Tibial nerve (tissue), 4 donors: ENCODE measurements at regions not wholly inside any gene's neighbourhood (a gene's known extent, or its start where the extent isn't known, plus 50 kb on each side); places are given as distances from the start of the nearest gene placed in this dataset.
"Not testable (repeated sequence)": the region's sequence is repeated elsewhere in the genome, so short reads cannot be mapped to it uniquely, and the experiment has no call there.

ENCODE experiments used
- DNase-seq, 2 donors: peaks; one replicate each; pipeline ENCODE4 v3.0.0-alpha.2; 2019; ENCODE audit warnings: low spot score in 2 of 2
- H3K27ac ChIP-seq, 4 donors: fragments of 200-600 bp; sonication (generic) in 3 of 4; one replicate each; pipeline ENCODE4 v1.5.1; 2017 to 2019; ENCODE audit warnings: mild to moderate bottlenecking in 1 of 4
- H3K27me3 ChIP-seq, 2 donors: fragments of 200-600 bp; sonication (generic) in 1 of 2; one replicate each; pipeline versions ENCODE4 v1.5.1 to v1.6.0; 2017 to 2019
- H3K36me3 ChIP-seq, 3 donors: fragments of 200-600 bp; sonication (generic); one replicate each; pipeline ENCODE4 v1.5.1; 2018 to 2019
- H3K4me1 ChIP-seq, 4 donors: fragments of 200-600 bp; sonication (generic) in 3 of 4; one replicate each; pipeline ENCODE4 v1.5.1; 2017 to 2019
- H3K4me3 ChIP-seq, 4 donors: fragments of 200-600 bp; sonication (generic) in 3 of 4; one replicate each; pipeline ENCODE4 v1.5.1; 2017 to 2019; ENCODE audit warnings: mild to moderate bottlenecking in 1 of 4, moderate library complexity in 1 of 4
- H3K9me3 ChIP-seq, 4 donors: fragments of 200-600 bp; sonication (generic) in 3 of 4; one replicate each; pipeline ENCODE4 v1.5.1; 2017 to 2019
- EP300 ChIP-seq, 2 donors: sonication (generic); formaldehyde crosslinking; IDR thresholded peaks; one replicate each; pipeline ENCODE4 v1.6.1; 2017; ENCODE audit warnings: antibody characterized with exemption in 2 of 2, mild to moderate bottlenecking in 1 of 2
- POLR2A ChIP-seq, 2 donors: fragments of 450-650 bp; IDR thresholded peaks; one replicate each; pipeline ENCODE4 v1.6.1; 2017; ENCODE audit warnings: antibody characterized with exemption in 2 of 2, mild to moderate bottlenecking in 2 of 2, moderate library complexity in 2 of 2
- WGBS, 2 donors: methylation state at CpG; one replicate each; pipeline ENCODE4 v1.1.5; 2018; 5-methylcytosine and 5-hydroxymethylcytosine counted together
- TF ChIP-seq, protein P1 (sequence below), 5 experiments: fragments of 200-600 bp in 3 of 5; fragments of 450-650 bp in 2 of 5; sonication (generic) in 3 of 5; IDR thresholded peaks; one replicate each; pipeline ENCODE4 v1.5.1; 2016 to 2019; ENCODE audit warnings: antibody characterized with exemption in 5 of 5, mild to moderate bottlenecking in 3 of 5, moderate library complexity in 2 of 5

DNA sequence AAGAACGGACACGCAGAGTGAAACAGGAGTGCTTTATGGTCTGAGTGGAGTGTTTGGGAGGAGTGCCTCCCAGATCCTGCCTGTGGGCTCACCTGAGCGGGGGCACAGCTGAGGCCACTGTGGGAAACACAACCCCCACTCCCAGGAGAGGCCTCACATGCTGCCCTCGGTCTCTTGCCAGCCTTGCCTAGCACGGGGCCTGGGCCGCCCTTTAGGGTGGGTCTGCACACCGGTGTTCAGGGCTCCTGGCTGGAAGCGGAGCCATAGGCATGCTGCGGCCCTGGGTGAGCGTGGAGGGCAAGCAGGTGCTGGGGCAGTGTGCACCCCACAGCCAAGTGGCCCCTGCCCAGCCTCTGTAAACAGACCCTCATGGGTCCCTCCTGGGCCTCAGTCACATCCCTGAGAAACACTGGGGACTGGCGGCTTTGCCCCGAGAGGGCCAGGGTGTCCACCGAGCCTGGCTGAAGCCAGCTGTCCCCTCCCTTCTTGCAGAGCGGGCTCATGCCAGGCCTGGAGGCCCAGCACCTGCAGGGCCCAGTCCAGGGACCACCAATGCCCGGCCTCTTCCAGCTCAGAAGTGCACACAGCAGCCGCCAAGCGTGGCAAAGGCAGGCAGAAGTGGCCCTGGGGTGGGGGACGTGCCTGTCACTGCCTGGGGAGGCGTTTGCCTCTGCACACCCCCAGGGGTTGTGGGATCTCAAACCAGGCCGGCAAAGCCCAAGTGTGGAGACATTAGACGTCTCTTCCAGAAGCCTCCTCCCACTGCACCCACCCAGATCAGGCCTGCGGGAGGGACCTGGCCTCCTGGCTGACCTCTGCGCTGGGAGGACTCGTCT is 305.9 kb downstream of the CCDC74A start:
- not testable (repeated sequence) for H3K4me3 ChIP-seq, H3K27ac ChIP-seq

DNA sequence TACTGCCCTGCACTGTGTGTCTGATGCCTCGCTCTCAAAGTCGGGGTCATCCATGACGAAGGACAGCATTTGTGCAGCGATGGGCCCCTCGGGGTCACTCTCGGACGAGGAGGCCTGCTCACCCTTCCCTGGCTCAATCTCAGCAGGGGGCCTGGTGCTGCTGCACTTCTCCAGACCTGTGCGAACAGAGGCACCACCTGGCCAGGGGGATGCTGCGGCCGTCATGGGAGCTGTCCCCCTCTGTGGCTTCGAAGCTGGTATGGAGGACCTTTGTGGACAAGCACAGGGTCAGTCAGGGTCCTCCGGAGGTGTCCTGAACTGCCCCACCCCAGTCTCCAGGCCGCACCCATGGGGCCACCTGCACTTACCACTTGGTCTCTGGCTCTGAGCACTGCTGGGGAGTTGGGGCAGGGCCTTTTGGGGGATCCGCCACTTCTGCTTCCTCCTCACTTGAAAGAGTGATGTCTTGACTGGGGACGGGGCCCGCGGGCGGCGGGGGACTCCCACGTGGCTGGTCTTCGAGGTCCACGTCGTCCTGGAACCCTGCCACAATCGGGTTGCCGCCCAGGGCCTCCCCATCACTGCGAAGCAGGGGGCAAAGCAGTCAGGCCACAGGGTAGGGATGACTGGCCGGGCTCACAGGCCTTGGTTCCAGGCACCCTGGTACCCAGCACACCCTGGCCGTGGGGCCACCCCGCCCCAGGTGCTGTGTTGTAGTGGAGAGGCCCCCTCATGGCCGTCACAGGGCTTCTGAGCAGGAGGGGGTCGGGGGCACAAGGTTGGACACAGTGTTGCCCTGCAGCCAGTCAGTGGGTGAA is 306.7 kb downstream of the CCDC74A start:
- not testable (repeated sequence) for H3K36me3 ChIP-seq, H3K9me3 ChIP-seq, H3K27ac ChIP-seq, H3K4me3 ChIP-seq, H3K27me3 ChIP-seq, H3K4me1 ChIP-seq, DNase-seq
- WGBS, 2 donors, result 87 to 88% methylated on average over 7 to 11 of the region's 31 CpGs

More for the DNA sequence above, 305.9 kb downstream of the CCDC74A start:
- DNase-seq, H3K36me3 ChIP-seq, H3K27me3 ChIP-seq, H3K4me1 ChIP-seq: not testable (repeated sequence)
- 71 to 89% methylated on average over 9 to 12 of the region's 24 CpGs for WGBS, 2 donors
- H3K9me3 ChIP-seq, result peaks cover 0 to 14% (median 0%) of the 10 kb centered on the region in 4 donors

DNA sequence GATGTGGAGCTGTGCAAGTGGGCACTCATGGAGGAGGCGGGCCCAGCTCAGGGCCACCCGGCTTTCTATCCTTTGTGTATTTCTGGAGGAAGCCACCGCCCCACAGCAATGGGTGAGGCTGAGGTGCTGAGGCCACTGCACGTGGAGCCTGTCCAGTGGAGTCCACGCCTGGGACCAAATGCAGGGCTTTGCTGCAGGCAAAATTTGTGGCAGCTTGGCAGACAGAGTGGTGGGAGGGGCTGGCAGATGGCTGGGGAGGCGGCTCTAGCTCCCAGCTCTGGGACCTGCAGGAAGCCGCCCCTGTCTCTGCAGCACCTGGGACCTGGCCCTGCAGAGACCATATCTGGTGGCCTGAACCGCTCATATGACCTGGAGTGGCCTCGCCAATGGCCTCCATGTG is 307.3 kb downstream of the CCDC74A start:
- WGBS, 2 donors, result 82 to 85% methylated on average over 9 of the region's 9 CpGs
- H3K4me3 ChIP-seq, H3K4me1 ChIP-seq, H3K27me3 ChIP-seq, H3K27ac ChIP-seq, H3K9me3 ChIP-seq, DNase-seq, H3K36me3 ChIP-seq: not testable (repeated sequence)

DNA sequence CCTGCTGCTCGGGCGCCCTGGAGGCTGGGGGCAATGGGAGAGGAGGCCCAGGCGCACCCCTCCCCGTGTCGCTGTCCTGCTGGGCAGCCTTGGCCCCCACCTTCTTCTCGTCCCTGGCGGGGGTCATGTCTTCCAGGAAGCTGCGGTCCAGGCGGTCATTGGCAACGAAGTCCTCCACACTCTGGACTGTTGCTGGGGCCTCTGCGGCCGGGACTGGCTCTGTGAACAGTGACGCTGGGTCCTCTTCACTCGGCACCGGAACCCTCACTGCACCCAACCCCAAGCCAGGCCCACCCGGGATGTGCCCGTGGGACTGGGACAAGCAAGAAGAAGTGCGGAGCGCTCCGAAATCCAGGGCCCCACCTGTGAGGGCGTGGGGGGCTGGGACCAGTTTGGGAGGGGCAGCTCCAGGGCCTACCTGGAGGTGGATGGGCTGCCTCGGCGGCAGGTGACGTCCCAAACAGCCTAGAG is 308.0 kb downstream of the CCDC74A start:
- Histone ChIP-seq H3K27me3 (no peaks in the 10 kb centered on the region), H3K27ac (no peak overlapping the region), H3K9me3 (no peaks in the 10 kb centered on the region), H3K4me1 (no peaks in the 10 kb centered on the region), H3K4me3 (no peak overlapping the region), H3K36me3 (no peaks in the 10 kb centered on the region)
- TF ChIP-seq, protein P1, sequence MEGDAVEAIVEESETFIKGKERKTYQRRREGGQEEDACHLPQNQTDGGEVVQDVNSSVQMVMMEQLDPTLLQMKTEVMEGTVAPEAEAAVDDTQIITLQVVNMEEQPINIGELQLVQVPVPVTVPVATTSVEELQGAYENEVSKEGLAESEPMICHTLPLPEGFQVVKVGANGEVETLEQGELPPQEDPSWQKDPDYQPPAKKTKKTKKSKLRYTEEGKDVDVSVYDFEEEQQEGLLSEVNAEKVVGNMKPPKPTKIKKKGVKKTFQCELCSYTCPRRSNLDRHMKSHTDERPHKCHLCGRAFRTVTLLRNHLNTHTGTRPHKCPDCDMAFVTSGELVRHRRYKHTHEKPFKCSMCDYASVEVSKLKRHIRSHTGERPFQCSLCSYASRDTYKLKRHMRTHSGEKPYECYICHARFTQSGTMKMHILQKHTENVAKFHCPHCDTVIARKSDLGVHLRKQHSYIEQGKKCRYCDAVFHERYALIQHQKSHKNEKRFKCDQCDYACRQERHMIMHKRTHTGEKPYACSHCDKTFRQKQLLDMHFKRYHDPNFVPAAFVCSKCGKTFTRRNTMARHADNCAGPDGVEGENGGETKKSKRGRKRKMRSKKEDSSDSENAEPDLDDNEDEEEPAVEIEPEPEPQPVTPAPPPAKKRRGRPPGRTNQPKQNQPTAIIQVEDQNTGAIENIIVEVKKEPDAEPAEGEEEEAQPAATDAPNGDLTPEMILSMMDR (IDR thresholded peaks at IDR 0.05), result no peak
- no peak for TF ChIP-seq POLR2A (IDR thresholded peaks at IDR 0.05)
- TF ChIP-seq EP300 (IDR thresholded peaks at IDR 0.05), result no peak
- DNase-seq, result no peak
- WGBS, 2 donors, result 83 to 90% methylated on average over 23 of the region's 24 CpGs

DNA sequence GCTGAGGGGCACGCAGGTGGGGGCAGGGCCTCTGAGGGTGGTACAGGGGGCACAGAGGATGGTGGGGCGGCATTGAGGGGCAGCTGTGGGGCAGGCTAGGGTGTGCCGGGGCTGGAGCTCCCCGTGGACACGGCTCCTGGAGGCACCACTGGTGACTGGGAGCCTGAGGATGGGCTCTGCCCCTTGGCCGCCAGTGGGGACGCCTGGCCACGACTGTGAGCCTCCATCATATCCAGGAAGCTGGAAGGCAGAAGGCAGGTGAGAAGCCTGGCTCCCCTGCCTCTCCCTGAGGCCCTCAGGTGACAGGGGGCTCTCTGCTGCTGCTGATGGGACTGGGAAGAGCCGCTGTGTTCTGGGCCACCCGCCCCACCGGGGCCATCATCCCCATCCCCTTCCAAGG is 308.4 kb downstream of the CCDC74A start:
- not testable (repeated sequence) for H3K4me3 ChIP-seq, H3K27ac ChIP-seq, H3K36me3 ChIP-seq, H3K27me3 ChIP-seq, DNase-seq, H3K9me3 ChIP-seq, H3K4me1 ChIP-seq
- 87 to 94% methylated on average over 7 to 11 of the region's 11 CpGs for WGBS, 2 donors

DNA sequence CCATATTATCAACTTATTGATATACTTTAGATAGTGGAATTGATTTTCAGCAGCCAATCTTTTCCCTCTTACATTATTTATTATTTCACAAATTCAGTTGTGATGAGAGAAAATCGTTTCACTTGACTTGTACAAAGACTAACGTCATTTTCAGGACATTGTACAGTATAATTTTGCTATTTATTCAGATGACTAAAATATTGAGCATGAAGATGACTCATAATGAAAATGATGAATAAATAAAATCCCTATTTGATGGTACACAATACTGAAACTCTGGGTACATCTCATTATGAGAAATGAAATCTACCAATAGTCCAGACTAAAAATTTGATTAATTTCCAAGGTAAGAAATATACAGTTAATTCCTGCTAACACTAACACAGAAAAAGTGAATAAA is 316.4 kb downstream of the CCDC74A start:
- not testable (repeated sequence) for H3K9me3 ChIP-seq, H3K4me1 ChIP-seq, H3K27me3 ChIP-seq, H3K36me3 ChIP-seq, DNase-seq, H3K27ac ChIP-seq, H3K4me3 ChIP-seq
- 34 to 39% methylated on average over 2 of the region's 2 CpGs for WGBS, 2 donors

DNA sequence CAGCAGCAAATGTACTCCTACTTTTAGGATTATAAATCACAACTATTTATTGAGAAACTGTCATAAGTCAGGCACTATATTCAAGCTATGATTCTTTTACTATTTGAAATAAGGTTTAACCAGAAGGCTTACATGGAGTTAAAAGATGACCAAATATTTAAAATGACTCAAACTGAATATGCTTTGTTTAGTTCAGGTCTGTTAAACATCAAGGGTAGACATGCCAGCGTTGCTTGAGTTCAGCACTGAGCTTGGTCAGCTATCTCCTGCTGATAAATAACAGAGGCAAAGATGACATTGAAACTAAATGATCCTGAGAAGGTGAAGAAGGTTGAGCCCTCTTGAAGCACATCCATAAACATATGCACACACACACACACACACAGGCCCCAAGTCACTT is 305.6 kb downstream of the ANKRD30BL start:
- not testable (repeated sequence) for H3K27ac ChIP-seq, DNase-seq, H3K4me3 ChIP-seq, H3K27me3 ChIP-seq, H3K9me3 ChIP-seq, H3K36me3 ChIP-seq, H3K4me1 ChIP-seq
- WGBS, 2 donors, result 17 to 52% methylated on average over 1 of the region's 1 CpG

DNA sequence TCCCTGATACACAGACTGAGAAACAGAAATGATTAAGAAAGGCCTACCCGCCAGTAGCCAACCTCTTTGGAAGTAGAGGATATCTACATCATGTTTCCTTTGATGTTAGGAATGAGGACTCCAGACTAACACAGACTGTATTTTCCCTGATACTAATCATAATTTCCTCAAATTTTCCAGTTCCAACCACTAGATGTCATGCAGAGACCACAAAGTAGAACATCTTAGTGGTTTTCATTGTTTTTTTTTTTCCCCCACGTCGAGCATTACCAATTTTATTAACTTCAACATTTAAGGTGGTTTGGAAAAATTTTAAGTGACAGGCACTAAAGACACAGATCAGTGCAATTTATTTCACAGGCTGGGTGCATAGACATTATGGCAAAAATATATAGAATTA is 303.6 kb downstream of the ANKRD30BL start:
- H3K4me3 ChIP-seq, H3K27ac ChIP-seq, H3K27me3 ChIP-seq, H3K9me3 ChIP-seq, H3K36me3 ChIP-seq, DNase-seq, H3K4me1 ChIP-seq: not testable (repeated sequence)
- TF ChIP-seq, protein P1 (IDR thresholded peaks at IDR 0.05), result peak in 2 of 5 experiments; percentile 10 to 31
- WGBS, 2 donors, result 6 to 7% methylated on average over 3 of the region's 3 CpGs
